ENCODE measurements at regions not wholly inside any gene's neighbourhood (a gene's known extent, or its start where the extent isn't known, plus 50 kb on each side); places are given as distances from the start of the nearest gene placed in this dataset.

DNA sequence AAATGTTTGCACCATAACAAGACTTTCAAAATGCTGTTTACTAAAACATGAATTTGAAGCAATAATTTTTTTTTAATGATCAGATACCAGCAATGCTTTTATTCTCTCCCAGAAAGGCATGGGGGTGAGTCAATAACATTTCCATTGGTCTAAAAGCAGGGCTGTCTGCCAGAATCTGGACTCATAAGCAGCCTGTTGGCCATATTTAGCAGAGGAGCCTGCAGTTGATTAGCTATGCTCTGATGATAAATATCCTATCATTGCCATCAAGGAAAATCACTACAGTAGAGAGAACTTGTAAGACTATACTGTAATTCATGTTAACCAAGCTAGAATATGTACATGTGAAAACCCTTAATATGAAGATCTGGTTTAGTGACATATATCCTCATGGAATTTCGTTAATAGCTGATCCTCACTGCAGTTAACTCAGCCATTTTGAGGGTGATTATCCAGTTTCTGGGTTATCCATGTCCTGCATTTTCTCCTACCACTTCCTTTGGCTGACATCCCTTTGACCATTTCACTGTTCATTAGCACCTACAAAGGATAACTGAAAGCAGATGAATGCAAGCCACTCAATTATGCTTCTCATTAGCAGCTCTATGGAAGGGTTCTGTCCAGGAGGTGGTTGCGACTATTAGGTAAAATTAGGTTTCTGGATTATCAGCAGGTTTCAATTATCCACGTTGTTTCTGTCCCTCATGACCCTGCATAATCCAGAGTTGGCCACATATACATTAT, 72.9 kb upstream of the DIAPH2 start:
- Histone ChIP-seq H3K27me3 (replicated peaks; ENCODE audit: insufficient read depth, low read length) (no peaks in the 10 kb centered on the region), H3K9me3 (replicated peaks; ENCODE audit: insufficient read depth, low read length) (no peaks in the 10 kb centered on the region), H3K36me3 (replicated peaks; ENCODE audit: insufficient read depth, low read length) (no peaks in the 10 kb centered on the region), H3K9ac (ENCODE audit: low read length) (no peak overlapping the region), H3K79me2 (ENCODE audit: low read length) (no peaks in the 10 kb centered on the region), H3F3A (ENCODE audit: insufficient read depth, low read length) (no peaks in the 10 kb centered on the region), H3K4me1 (ENCODE audit: low read length) (no peaks in the 10 kb centered on the region), H2AFZ (ENCODE audit: low read length) (no peak overlapping the region), H3K9me2 (replicated peaks; ENCODE audit: insufficient read depth, low read length) (no peaks in the 10 kb centered on the region), H3K4me2 (ENCODE audit: low read depth, low read length) (no peak overlapping the region), H4K20me1 (ENCODE audit: insufficient read depth, low read length) (no peaks in the 10 kb centered on the region), H3K27ac (ENCODE audit: low read length) (no peak overlapping the region), H3K4me3 (ENCODE audit: low read length) (no peak overlapping the region)
- DNase-seq = no peak
- TF ChIP-seq EZH2 (optimal IDR thresholded peaks at IDR 0.05; ENCODE audit: low read depth, low read length) = no peak
- TF ChIP-seq, protein P1, sequence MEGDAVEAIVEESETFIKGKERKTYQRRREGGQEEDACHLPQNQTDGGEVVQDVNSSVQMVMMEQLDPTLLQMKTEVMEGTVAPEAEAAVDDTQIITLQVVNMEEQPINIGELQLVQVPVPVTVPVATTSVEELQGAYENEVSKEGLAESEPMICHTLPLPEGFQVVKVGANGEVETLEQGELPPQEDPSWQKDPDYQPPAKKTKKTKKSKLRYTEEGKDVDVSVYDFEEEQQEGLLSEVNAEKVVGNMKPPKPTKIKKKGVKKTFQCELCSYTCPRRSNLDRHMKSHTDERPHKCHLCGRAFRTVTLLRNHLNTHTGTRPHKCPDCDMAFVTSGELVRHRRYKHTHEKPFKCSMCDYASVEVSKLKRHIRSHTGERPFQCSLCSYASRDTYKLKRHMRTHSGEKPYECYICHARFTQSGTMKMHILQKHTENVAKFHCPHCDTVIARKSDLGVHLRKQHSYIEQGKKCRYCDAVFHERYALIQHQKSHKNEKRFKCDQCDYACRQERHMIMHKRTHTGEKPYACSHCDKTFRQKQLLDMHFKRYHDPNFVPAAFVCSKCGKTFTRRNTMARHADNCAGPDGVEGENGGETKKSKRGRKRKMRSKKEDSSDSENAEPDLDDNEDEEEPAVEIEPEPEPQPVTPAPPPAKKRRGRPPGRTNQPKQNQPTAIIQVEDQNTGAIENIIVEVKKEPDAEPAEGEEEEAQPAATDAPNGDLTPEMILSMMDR (IDR thresholded peaks at IDR 0.05; ENCODE audit: low read length) = no peak
- TF ChIP-seq EZH2phosphoT487 (IDR thresholded peaks at IDR 0.05; ENCODE audit: low read length) = no peak

DNA sequence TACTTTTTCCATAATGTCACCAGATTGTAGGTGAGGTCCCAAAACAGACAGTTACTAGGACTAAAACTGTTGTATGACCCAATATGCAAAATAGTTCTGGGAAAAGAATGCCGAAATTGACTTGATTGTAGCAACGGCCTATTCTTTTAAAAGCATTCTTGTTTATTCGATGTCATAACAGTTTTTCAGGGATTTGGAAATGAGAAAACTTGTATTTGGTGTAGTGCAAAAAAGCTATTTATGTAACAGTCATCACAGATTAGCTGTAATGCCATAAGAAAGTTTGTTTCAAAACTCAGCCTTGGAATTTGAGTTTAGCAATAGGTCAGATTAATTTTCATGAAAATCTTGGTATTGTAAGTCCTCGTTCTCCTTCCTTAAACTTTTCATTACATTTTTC, 69.2 kb upstream of the DIAPH2 start:
- Histone ChIP-seq H3K9me3 (replicated peaks; ENCODE audit: insufficient read depth, low read length) (no peaks in the 10 kb centered on the region), H3K9me2 (replicated peaks; ENCODE audit: insufficient read depth, low read length) (no peaks in the 10 kb centered on the region), H3K4me2 (ENCODE audit: low read depth, low read length) (no peak overlapping the region), H3F3A (ENCODE audit: insufficient read depth, low read length) (no peaks in the 10 kb centered on the region), H3K27ac (ENCODE audit: low read length) (no peak overlapping the region), H3K4me1 (ENCODE audit: low read length) (no peaks in the 10 kb centered on the region), H3K79me2 (ENCODE audit: low read length) (no peaks in the 10 kb centered on the region), H2AFZ (ENCODE audit: low read length) (no peak overlapping the region), H3K27me3 (replicated peaks; ENCODE audit: insufficient read depth, low read length) (no peaks in the 10 kb centered on the region), H3K4me3 (ENCODE audit: low read length) (no peak overlapping the region), H3K9ac (ENCODE audit: low read length) (no peak overlapping the region), H4K20me1 (ENCODE audit: insufficient read depth, low read length) (no peaks in the 10 kb centered on the region), H3K36me3 (replicated peaks; ENCODE audit: insufficient read depth, low read length) (no peaks in the 10 kb centered on the region)
- DNase-seq = no peak
- TF ChIP-seq, protein P1 (IDR thresholded peaks at IDR 0.05; ENCODE audit: low read length) = no peak
- TF ChIP-seq EZH2 (optimal IDR thresholded peaks at IDR 0.05; ENCODE audit: low read depth, low read length) (no peak), EZH2phosphoT487 (IDR thresholded peaks at IDR 0.05; ENCODE audit: low read length) (no peak)

DNA sequence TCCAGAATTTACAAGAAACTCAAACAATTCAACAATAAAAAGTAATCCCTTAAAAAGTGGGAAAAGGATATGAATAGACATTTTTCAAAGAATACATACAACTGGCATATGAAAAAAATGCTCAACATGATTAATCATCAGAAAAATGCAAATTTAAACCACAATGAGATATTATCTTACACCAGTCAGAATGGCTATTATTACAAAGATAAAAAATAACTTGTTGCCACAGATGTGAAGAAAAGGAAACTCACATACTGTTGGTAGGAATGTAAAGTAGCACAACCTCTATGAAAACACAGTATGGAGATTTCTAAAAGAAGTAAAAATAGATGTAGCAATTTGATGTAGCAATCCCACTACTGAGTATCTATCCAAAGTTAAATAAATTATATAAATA, 65.1 kb upstream of the DIAPH2 start:
- no peak overlapping the region for H3K27ac ChIP-seq (ENCODE audit: low read length)
- no peaks in the 10 kb centered on the region for H3F3A ChIP-seq (ENCODE audit: insufficient read depth, low read length)
- DNase-seq = no peak
- no peak overlapping the region for H3K4me3 ChIP-seq (ENCODE audit: low read length)
- no peaks in the 10 kb centered on the region for H3K4me1 ChIP-seq (ENCODE audit: low read length)
- no peaks in the 10 kb centered on the region for H4K20me1 ChIP-seq (ENCODE audit: insufficient read depth, low read length)
- no peaks in the 10 kb centered on the region for H3K36me3 ChIP-seq (replicated peaks; ENCODE audit: insufficient read depth, low read length)
- H3K79me2 ChIP-seq (ENCODE audit: low read length) = no peaks in the 10 kb centered on the region
- no peaks in the 10 kb centered on the region for H3K9me3 ChIP-seq (replicated peaks; ENCODE audit: insufficient read depth, low read length)
- H3K4me2 ChIP-seq (ENCODE audit: low read depth, low read length) = no peak overlapping the region
- no peaks in the 10 kb centered on the region for H3K9me2 ChIP-seq (replicated peaks; ENCODE audit: insufficient read depth, low read length)
- no peak overlapping the region for H2AFZ ChIP-seq (ENCODE audit: low read length)
- TF ChIP-seq EZH2phosphoT487 (IDR thresholded peaks at IDR 0.05; ENCODE audit: low read length) = no peak
- no peak for TF ChIP-seq EZH2 (optimal IDR thresholded peaks at IDR 0.05; ENCODE audit: low read depth, low read length)
- TF ChIP-seq, protein P1 (IDR thresholded peaks at IDR 0.05; ENCODE audit: low read length) = no peak
- no peaks in the 10 kb centered on the region for H3K27me3 ChIP-seq (replicated peaks; ENCODE audit: insufficient read depth, low read length)
- no peak overlapping the region for H3K9ac ChIP-seq (ENCODE audit: low read length)

Measured in MM.1S (cell line).